Loucy (cell line): ENCODE measurements at regions not wholly inside any gene's neighbourhood (a gene's known extent, or its start where the extent isn't known, plus 50 kb on each side); places are given as distances from the start of the nearest gene placed in this dataset.

Source experiments
- H2AFZ ChIP-seq: fragments of 200-600 bp; sonication (generic); 2 replicates; pipeline ENCODE4 v1.6.0; 2016; ENCODE audit warnings: antibody characterized with exemption, mild to moderate bottlenecking, low read length, moderate library complexity
- H3F3A ChIP-seq: fragments of 200-600 bp; 2 replicates; pipeline ENCODE4 v1.6.0; 2016; ENCODE audit warnings: antibody characterized with exemption, low read depth, mild to moderate bottlenecking
- H3K27me3 ChIP-seq: fragments of 200-600 bp; sonication (generic); 2 replicates; pipeline ENCODE4 v1.6.1; 2014; ENCODE audit warnings: low read length, mild to moderate bottlenecking; ENCODE audit not compliant: insufficient read depth, poor library complexity, severe bottlenecking
- H3K36me3 ChIP-seq: fragments of 200-600 bp; sonication (generic); 2 replicates; pipeline ENCODE4 v1.6.1; 2016; ENCODE audit warnings: low read length; ENCODE audit not compliant: insufficient read depth
- H3K4me1 ChIP-seq: fragments of 200-600 bp; sonication (generic); 2 replicates; pipeline ENCODE4 v1.5.1; 2014; ENCODE audit warnings: low read length, mild to moderate bottlenecking; ENCODE audit not compliant: insufficient read depth, poor library complexity, severe bottlenecking
- H3K4me2 ChIP-seq: fragments of 200-600 bp; sonication (generic); 2 replicates; pipeline ENCODE4 v1.6.0; 2014; ENCODE audit warnings: antibody characterized with exemption, low read length, low read depth, mild to moderate bottlenecking; ENCODE audit not compliant: poor library complexity, severe bottlenecking
- H3K4me3 ChIP-seq: fragments of 200-600 bp; sonication (generic); 2 replicates; pipeline ENCODE4 v1.5.1; 2014; ENCODE audit warnings: low read length, mild to moderate bottlenecking, mixed read lengths; ENCODE audit not compliant: poor library complexity, severe bottlenecking
- H3K79me2 ChIP-seq: fragments of 200-600 bp; sonication (generic); 2 replicates; pipeline ENCODE4 v1.6.1; 2014; ENCODE audit warnings: low read length; ENCODE audit not compliant: insufficient read depth
- H3K9ac ChIP-seq: fragments of 200-600 bp; sonication (generic); 2 replicates; pipeline ENCODE4 v1.6.0; 2014; ENCODE audit warnings: mild to moderate bottlenecking, low read depth, low read length, moderate library complexity; ENCODE audit not compliant: poor library complexity, severe bottlenecking
- H3K9me2 ChIP-seq: fragments of 200-600 bp; sonication (generic); replicated peaks from 2 replicates; pipeline ENCODE4 v1.6.1; 2016; ENCODE audit warnings: low read depth, low read length, mixed read lengths
- H3K9me3 ChIP-seq: fragments of 200-600 bp; sonication (generic); 2 replicates; pipeline ENCODE4 v1.6.1; 2014; ENCODE audit warnings: mild to moderate bottlenecking, antibody characterized with exemption, low read length, low read depth; ENCODE audit not compliant: insufficient read depth
- H4K20me1 ChIP-seq: fragments of 200-600 bp; sonication (generic); 2 replicates; pipeline ENCODE4 v1.6.0; 2014; ENCODE audit warnings: antibody characterized with exemption, low read length, mild to moderate bottlenecking; ENCODE audit not compliant: insufficient read depth, poor library complexity, severe bottlenecking
- EZH2phosphoT487 ChIP-seq: fragments of 200-600 bp; IDR thresholded peaks from 2 replicates; pipeline ENCODE4 v1.6.1; 2018; ENCODE audit warnings: antibody characterized with exemption, mild to moderate bottlenecking, moderate library complexity, borderline replicate concordance
- TF ChIP-seq, protein P1 (sequence below): fragments of 200-600 bp; sonication (generic); conservative IDR thresholded peaks from 2 replicates; pipeline ENCODE4 v1.5.1; 2014; ENCODE audit warnings: mild to moderate bottlenecking, antibody characterized with exemption, low read length

DNA sequence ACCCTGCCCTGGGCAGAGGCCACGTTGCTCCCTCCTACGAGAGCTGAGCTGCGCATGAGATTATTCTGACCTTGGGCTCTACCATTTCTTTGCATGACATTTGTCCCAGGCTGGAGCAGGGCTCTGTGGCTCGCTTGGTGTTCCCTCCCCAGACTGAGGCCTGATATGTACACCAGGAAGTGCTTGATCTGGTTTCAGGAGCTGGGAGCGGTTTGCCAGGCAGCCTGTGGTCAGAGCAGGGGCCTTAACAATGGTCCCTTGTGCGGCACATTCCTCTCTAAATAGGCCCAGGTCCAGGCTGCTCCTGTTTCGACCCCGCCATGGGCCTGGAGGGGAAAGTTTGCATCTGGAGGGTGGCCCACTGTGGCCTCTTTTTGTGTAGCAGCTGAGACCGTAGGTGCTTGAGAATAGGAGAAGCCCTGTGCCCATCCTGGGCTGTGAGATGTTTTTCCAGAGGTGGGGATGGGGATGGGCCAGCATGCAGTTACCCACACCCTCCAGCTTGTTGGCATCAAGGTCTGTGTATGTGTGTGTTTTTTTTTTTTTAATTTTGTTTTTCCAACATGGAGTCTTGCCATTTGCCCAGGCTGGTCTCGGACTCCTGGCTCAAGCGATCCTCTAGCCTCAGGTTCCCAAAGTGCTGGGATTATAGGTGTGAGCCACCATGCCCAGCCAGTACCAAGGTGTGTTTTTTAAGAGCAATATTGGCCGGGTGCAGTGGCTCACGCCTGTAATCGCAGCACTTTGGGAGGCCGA is 253.9 kb downstream of the SEC14L1 start:
- H3K79me2 ChIP-seq: peaks cover 100% of the 10 kb centered on the region
- H3K4me1 ChIP-seq: peaks cover 66% of the 10 kb centered on the region
- H3K9ac ChIP-seq: no peak overlapping the region
- no peak overlapping the region for H2AFZ ChIP-seq
- H3K36me3 ChIP-seq: peaks cover 12% of the 10 kb centered on the region; the same call in 1 of the 2 replicates
- H4K20me1 ChIP-seq: peaks cover 50% of the 10 kb centered on the region
- H3K4me2 ChIP-seq: no peak overlapping the region
- H3K27me3 ChIP-seq: no peaks in the 10 kb centered on the region
- no peak for TF ChIP-seq EZH2phosphoT487
- TF ChIP-seq, protein P1, sequence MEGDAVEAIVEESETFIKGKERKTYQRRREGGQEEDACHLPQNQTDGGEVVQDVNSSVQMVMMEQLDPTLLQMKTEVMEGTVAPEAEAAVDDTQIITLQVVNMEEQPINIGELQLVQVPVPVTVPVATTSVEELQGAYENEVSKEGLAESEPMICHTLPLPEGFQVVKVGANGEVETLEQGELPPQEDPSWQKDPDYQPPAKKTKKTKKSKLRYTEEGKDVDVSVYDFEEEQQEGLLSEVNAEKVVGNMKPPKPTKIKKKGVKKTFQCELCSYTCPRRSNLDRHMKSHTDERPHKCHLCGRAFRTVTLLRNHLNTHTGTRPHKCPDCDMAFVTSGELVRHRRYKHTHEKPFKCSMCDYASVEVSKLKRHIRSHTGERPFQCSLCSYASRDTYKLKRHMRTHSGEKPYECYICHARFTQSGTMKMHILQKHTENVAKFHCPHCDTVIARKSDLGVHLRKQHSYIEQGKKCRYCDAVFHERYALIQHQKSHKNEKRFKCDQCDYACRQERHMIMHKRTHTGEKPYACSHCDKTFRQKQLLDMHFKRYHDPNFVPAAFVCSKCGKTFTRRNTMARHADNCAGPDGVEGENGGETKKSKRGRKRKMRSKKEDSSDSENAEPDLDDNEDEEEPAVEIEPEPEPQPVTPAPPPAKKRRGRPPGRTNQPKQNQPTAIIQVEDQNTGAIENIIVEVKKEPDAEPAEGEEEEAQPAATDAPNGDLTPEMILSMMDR: no peak
- H3K9me2 ChIP-seq: no peaks in the 10 kb centered on the region
- no peaks in the 10 kb centered on the region for H3F3A ChIP-seq
- no peaks in the 10 kb centered on the region for H3K9me3 ChIP-seq
- H3K4me3 ChIP-seq: no peak overlapping the region

DNA sequence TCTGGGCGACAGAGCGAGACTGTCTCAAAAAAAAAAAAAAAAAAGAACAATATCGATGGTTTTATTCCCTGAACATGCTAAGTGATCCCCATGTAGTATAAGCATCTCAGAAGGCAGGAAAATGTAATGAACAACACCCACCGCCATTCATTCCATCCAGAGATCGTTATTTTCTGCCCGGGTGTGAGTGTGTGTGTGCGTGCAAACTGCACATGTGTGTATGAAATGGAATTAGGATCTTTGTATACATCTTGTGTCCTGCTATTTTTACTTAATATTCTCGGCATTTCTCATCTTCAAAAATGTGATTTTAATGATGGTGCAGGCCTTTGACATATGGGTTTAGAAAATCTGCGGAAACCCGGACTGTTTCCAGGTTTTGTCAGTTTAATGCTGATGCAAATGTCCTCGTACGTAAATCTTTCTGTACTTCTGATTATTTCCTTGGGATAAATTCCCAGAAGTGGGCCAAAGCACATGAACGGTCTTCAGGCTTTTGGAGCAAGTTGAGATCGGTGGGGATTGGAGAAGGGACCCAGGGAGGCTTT is 254.8 kb downstream of the SEC14L1 start:
- H3K27me3 ChIP-seq: no peaks in the 10 kb centered on the region
- H3K36me3 ChIP-seq: peaks cover 12% of the 10 kb centered on the region; the same call in 1 of the 2 replicates
- no peak overlapping the region for H2AFZ ChIP-seq
- no peaks in the 10 kb centered on the region for H3K9me2 ChIP-seq
- H3K4me1 ChIP-seq: peaks cover 74% of the 10 kb centered on the region
- no peak for TF ChIP-seq EZH2phosphoT487
- TF ChIP-seq, protein P1: no peak
- no peak overlapping the region for H3K4me2 ChIP-seq
- H3K9ac ChIP-seq: no peak overlapping the region
- H3K4me3 ChIP-seq: no peak overlapping the region
- H3K9me3 ChIP-seq: no peaks in the 10 kb centered on the region
- peaks cover 50% of the 10 kb centered on the region for H4K20me1 ChIP-seq
- peaks cover 99% of the 10 kb centered on the region for H3K79me2 ChIP-seq
- no peaks in the 10 kb centered on the region for H3F3A ChIP-seq

DNA sequence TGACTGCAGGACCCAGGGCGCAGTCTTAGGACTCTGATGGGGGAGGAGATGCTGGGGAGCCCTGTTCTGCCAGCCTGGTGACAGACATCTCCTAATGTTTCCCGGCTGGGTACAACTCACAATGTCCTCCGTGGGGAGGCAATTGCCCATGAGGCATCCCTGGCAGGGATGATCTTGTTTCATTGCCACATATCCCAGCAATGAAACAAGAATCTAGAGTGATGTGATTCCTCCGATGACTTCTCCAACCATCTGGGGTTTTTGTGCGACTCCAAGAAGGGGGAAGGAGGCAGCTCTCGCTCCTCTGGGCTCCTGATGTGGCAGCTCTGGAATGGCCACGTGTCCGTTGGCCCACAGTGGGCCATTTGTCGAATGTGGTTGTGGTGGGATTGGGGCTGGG is 255.8 kb downstream of the SEC14L1 start:
- H3K4me1 ChIP-seq: peaks cover 74% of the 10 kb centered on the region
- no peak for TF ChIP-seq EZH2phosphoT487
- TF ChIP-seq, protein P1: no peak
- no peaks in the 10 kb centered on the region for H3K9me3 ChIP-seq
- H3K79me2 ChIP-seq: peaks cover 99% of the 10 kb centered on the region
- H3K9me2 ChIP-seq: no peaks in the 10 kb centered on the region
- H3K4me3 ChIP-seq: no peak overlapping the region
- no peak overlapping the region for H3K9ac ChIP-seq
- no peaks in the 10 kb centered on the region for H3K27me3 ChIP-seq
- peaks cover 47% of the 10 kb centered on the region for H4K20me1 ChIP-seq
- H3K36me3 ChIP-seq: peaks cover 6% of the 10 kb centered on the region; the same call in 1 of the 2 replicates
- H3K4me2 ChIP-seq: no peak overlapping the region
- no peaks in the 10 kb centered on the region for H3F3A ChIP-seq
- no peak overlapping the region for H2AFZ ChIP-seq
